Stimulated activated CD8-positive, alpha-beta memory T cell treated with anti-CD3 and anti-CD28 coated beads, Interleukin-12 subunit alpha, Interleukin-12 subunit beta, amount 100 ng/mL, for 1 hour (primary cell): ENCODE measurements at regions not wholly inside any gene's neighbourhood (a gene's known extent, or its start where the extent isn't known, plus 50 kb on each side); places are given as distances from the start of the nearest gene placed in this dataset.
"Not testable (repeated sequence)": the region's sequence is repeated elsewhere in the genome, so short reads cannot be mapped to it uniquely, and the experiment has no call there.

ENCODE experiments used
- DNase-seq: peaks from one replicate; pipeline ENCODE4 v3.0.0-alpha.2; 2020; ENCODE audit warnings: low read depth

DNA sequence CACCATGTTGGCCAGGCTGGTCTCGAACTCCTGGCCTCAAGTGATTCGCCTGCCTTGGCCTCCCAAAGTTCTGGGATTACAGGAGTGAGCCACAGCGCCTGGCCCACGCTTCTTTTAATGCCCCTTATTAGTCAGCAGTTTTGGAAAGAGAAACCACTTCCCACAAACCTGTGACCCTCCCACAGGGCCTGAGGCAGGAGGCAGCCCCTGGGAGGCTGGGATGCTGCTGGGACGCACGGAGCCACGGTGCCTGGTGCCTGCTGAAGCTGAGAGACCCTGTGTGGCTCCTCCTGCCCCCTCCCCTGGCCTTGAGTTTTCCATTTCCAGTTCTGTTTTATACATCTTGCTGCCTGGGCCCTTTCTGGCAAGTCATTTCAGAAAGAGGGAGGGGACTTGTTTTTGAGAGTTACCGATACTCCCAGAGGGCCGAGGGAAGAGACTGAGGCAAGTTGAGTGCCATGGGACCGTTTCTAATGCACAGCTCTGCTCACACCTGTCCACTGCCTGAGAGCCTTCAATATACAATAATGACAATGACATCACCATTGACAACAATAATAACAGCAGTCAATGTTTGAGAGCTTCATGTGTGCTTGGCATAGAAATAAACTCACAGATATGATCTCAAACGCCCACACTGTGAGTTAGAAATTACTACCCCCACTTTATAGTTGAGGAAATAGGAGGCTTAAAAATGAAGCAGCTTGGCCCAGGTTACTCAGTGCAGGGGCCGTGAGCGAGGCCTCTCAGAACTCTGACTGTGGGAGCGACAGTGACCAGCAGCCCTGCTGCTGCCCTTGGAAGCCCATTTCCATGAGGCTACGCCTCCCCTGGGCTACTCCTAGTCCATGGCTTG lies 78.1 kb upstream of the YWHAQ start:
- DNase-seq = no peak

DNA sequence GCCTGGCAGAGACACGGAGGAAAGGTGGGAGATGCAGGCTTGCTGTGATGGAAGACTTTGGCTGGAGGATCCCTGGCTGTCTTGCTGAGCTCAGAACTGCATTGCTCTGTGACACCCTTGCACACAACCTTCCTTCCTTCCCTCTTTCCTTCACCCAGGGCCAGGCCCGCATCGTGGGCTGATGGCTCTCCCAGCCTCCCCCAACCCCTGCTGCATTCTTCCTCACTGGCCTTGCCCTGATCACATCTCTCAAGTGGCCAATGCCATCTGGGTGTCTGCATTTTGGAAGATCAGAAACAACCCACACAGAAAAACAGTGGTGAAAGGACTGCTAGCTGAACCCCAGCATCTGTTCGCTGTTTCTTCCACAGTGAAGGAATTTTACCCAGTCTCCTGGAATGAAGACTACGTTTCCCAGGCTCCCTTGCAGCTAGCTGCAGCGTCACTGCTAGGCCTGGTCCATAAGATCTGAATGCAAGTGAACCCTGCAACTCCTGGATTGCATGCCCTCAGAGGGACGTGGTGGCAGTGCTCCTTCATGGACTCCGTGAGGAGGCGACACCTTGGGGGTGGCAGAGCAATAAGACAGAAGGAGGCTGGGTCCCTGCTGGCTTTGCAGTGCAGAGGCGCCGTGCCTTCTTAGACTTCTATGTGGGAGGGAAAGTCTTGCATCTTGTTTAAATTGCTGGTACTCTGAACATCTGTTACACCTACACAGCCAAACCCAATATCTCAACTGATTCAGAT lies 78.9 kb upstream of the YWHAQ start:
- DNase-seq = no peak

DNA sequence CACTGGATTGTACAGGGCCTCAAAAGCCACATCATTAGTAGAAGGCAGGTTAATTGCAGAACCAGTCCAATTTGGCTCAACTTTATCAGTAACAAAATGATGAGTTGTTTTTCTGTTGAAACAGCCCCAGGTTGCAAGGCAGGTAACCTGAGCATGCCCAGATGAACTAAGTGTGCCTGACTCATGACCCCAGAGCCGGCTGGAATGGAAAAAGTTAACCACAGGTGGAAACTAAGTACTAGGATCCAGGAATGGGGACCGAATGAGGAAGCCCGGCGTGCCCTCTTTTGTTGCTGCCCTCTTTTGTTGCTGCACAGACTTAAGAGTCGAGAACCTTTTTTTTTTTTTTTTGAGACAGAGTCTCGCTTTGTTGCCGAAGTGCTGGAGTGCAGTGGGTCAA lies 79.5 kb upstream of the YWHAQ start:
- DNase-seq = no peak

DNA sequence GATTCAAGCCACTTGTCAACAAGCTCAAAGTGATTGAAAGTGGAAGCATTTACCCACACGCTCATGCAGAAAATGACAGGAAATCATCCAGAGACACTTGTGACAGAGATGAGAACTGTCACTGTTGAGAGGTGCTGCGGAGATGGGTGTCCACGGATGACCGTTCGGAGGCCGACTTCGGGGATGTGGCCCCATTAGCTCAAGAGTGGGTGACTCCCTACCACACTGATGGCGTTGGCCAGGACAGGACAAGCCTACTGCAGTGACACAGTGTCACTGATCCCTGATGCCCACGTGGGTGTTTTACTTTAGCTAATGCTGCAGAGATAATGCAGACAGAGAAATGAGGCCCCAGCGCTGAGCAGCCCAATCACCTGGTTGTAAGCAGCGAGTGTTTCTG lies 81.5 kb upstream of the YWHAQ start:
- no peak for DNase-seq

DNA sequence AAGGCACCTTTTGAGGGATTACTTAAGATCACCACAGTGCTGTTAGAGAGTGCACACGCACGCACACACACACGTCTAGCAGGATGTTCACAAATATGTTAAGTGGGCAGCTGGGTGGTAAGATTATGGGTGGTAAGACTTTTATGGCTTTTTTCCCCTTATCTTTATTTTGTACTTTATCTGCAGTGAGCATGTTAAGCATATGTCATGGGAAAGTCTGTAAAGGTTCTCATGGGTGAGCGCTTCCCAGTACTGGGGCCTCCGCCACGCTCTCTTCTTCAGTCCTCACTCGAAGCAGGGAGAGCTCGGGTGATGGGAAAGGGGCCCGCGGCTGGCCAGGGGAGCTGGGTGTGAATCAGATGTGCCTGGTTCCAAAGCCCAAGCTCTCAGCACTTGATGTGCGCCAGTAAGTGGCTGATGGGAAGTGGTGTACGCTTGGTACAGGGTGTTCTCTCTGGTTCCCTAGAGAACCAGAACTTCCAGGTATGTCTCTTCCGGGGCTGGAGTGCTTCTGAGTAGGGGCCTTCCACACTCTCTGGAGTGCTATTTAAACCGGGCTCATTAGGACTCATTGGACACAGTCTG lies 83.9 kb upstream of the YWHAQ start:
- no peak for DNase-seq

DNA sequence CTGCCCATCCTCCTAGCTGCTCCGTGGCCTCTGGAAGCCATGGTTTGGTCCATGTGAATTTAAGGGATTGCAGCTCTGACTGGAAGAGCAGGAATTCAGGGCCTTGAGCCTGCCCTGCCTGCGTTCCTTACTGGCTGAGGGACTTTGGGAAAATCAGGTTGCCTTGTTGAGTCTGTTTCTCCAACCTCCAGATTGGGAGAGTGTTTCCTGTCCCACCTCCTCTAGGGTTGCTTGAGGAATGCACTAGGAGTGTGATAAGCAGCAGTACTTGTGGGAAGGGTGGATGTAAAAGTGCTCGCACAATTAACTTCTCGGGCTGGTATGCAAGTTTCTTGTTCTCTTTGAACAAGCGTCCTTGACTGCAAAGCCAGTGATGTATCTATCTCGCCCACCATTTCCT lies 84.4 kb upstream of the YWHAQ start:
- no peak for DNase-seq

DNA sequence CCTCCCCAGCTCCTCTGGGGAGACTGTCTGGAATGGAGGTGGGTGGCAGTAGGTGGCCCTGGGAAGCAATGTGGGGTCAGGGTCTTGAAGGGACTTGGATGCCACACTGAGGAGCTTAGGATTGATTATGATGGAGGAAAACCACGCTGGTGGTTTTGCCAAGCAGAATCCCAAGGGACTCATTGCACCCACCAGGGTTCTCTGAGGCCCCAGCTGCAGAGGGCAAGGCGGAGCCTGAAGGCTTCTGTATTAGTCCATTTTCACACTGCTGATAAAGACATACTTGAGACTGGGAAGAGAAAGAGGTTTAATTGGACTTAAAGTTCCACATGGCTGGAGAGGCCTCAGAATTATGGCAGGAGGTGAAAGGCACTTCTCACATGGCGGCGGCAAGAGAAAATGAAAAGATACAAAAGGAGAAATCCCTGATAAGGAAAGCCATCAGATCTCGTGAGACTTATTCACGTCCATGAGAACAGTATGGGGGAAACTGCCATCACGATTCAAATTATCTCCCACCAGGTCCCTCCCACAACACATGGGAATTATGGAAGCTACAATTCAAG lies 87.2 kb upstream of the YWHAQ start:
- no peak for DNase-seq

DNA sequence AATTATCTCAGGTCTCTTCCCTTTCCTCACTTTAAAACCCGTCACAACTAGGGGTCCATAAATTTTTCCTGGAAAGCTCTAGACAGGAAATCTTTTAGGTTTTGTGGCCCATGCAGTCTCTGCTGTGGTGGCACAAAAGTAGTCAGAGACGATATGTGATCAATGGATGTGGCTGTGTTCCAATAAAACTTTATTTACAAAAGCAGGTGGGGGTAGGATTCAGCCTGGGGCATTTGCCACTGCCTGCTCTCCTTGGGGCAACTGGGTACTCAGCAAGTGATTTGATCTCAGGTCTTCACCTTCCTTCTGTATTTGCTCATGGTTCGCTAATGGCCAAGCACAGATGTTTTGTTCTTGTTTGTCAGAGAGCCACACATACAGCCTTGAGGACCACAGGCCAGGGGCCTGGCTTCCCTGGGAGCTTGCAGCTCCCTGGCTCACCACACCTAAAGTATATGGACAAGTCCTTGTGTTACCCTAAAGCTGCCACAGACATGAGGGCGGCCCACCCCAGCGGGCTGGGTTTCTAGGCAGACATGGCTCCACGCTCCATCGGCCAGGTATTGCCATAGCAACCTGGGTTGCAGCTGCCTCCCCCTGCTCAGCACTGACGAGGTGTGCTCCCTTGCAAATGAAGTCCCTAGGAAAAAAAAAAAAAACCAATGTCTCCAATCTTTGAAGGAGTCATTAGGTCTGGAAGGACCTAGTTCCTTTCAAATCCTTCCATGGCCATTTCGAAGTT lies 89.7 kb upstream of the YWHAQ start:
- DNase-seq = no peak

DNA sequence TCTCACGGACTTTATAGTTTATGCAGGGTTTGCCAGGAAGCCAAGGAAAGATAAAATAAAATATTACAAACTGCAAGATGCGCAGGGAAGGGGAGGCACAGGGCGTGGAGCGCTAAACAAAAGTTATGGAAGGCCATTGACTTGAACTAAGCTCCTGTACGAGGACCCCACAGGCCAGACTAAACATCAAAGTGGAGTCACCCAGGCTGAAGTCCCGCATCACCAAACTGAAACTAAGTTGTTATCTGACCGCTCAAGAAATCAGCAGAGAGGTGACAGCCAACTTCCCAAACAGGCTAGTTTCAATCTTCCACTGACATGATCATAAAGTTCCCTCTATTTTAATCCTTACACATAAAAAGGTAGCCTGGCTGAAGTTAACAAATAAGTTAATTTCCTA lies 90.5 kb upstream of the YWHAQ start:
- no peak for DNase-seq

DNA sequence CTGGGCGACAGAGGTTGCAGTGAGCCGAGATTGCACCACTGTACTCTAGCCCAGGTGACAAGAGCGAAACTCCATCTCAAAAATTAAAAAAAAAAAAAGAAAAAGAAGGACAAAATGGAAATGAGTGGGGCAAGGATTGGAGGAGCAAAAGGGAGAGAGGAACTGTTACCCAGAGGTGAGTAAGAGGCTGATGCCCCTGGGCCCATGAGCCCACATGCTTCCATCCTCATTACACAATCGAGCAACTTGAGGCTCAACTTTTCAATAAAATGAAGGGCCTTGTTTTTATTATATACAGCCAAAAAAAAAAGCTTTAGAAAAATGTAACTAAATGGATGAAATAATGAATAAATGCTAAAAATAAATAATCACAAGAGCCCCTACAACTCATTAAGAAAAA lies 91.7 kb upstream of the YWHAQ start:
- no peak for DNase-seq

DNA sequence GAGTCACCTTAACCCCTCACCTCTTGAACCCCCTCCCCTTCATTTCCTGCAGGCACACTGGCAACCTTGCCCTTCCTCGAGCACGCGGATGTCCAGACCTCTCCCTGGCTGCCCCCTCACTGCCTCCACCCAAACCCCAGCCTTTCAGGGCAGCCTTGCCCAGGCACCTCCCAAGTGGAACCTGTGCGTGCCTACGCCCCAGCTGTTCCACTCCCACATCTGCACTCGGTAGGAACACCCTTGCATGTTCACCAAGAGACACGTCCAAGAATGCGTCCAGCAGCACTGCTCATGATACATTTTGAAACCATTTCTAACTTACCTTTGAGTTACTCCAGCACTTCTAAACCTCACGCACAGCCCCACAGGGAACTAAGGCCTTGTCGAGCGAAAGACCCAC lies 93.8 kb upstream of the YWHAQ start:
- DNase-seq = no peak

DNA sequence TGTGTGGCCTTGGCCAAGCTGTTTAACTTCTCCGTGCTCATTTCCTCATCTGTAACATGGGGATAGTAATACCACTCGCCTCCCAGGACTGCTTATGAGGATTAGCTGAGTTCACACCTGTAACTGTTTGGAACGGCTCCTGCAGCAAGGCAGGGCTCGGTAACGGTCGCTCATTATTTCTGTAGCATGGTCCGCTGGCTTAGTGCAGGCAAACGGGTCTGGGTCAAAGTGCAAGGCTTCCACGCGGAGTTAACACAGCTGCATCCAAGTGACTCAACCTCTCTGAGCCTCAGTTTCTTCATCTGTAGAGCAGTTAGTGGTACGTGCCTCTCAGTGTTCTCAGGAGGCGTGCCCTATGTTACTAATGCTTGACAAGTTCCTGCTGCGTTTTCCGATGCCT lies 94.3 kb upstream of the YWHAQ start:
- no peak for DNase-seq

DNA sequence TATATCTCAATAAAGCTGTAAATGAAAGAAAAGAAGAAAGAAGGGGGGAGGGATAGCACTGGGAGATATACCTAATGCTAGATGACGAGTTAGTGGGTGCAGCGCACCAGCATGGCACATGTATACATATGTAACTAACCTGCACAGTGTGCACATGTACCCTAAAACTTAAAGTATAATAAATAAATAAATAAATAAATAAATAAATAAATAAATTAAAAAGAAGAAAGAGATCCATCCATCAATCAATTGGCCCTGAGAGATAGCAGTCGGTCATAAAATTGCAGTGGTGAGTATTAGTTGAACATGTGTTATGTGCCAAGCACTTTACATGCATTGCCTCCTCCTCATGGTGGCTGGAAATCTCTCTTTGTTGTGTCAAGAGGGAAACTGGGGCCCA lies 95.2 kb upstream of the YWHAQ start:
- DNase-seq = not testable (repeated sequence)

DNA sequence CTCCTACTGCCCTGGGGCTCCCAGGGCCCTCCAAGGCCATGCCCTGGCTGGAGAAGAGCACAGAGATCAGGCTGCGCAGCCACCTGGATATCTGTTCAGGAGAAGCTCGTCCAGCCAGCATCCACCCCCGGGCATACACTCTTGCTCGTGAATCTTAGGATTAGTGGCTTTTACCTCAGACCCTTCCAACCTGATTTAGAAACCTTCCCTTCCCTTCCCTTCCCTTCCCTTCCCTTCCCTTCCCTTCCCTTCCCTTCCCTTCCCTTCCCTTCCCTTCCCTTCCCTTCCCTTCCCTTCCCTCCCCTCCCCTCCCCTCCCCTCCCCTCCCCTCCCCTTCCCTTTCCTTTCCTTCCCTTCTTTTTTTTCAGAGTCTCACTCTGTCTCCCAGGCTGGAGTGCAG lies 99.7 kb upstream of the YWHAQ start:
- DNase-seq = not testable (repeated sequence)

DNA sequence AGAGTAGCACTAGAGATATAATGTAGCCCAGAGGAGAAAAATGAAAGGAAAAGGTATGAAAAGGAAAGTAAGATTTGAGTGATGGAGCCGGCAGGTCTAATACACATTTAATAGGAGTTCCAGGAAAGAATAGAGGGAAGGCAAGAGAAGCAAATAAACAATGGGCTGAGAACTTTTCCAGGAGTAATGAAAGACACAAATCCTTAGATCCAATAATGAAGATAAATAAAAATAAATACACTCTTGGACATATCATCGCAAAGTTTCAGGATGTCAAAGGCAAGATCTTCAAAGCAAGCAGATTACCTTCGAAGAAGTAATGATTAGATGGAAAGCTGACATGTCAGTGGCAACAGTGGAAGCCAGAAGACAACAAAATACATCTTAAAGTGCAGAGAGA lies 102.0 kb upstream of the YWHAQ start:
- DNase-seq = no peak

DNA sequence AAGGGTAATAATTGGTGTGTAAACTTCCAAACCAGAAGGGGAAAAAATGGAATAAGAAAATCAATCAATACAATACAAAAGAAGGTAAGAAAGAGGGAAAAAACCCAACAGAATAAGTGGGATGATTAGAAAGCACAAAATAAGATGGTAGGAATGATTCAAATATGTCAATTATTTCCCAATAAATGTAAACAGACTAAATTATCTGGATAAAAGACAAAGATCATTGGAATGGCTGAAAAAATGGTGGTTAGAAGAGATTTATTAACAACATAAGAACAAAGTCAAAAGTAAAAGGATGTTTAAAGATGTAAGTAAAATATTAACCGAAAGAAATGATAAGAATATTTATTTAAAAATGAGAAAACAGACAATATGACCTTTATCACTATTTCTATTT lies 103.5 kb upstream of the YWHAQ start:
- no peak for DNase-seq

DNA sequence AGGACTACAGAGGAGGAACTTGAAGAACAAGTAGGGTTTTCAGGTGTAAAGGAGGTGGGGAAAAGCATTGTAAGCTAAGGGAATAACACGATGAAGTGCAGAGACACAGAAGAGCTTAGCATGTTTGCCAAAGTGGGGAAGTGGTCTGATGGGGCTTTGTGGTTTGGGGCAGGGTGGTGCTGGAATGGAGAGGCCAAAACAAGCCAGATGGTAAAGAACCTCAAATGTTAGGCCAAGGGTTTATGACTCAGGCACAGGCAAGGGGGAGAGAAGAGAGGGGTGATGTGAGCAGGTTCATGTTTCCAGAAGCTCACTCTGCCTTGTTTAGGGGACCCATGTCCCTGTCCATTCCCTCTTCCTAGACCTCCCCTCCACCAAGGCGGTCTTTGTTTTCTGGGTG lies 104.5 kb upstream of the YWHAQ start:
- DNase-seq = no peak

DNA sequence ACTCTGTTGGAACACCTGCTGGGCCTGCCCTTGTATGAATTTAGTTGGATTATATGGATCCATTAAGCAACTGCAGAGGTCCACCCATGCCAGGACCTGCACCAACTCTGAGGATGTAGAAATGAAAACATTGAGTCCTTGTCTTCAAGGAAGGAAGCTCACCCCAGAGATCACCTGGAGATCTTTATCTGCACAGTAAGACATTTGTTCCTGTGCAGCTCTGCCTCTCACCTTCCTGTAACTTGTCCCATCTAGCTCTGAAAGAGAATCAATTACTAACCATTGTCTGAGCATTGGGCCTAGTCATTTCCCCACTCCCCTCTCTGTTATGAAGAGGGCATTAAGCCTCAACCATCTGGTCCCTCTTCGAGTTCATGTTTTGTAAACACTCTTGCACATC lies 105.2 kb upstream of the YWHAQ start:
- no peak for DNase-seq

DNA sequence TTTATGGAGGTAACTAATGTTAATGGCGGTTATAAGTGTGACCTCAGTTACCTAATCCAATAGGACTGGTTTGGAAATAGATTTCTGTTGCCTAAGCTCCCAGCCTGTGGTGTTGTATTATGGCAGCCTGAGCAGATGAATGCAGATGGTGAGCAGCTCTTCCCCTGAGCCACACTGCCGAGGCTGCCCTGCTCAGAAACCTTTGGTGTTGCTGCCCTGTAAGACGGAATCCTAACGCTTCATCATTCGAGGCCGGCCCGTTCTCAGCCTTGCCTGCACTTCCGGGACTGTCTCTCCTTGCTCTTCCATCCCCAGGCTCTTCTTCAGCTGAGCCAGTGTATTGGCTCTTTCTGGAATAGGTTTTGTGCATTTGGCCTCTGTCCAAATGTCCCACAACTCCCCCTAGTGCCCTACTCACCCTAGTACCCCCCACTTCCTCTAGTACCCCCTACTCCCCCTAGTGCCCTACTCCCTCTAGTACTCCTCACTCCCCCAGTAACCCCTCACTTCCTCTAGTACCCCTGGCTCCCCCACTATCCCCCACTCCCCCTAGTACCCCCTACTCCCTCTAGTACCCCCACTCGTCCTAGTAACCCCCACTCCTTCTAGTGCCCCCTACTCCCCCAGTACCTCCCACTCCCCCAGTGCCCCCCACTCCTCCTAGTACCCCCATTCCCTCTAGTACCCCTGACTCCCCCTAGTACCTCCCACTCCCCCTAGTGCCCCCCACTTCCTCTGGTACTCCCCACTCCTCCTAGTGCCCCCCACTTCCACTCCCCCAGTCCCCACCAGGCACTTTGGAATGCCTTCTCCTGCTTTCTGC lies 106.0 kb upstream of the TAF1B start:
- no peak for DNase-seq

DNA sequence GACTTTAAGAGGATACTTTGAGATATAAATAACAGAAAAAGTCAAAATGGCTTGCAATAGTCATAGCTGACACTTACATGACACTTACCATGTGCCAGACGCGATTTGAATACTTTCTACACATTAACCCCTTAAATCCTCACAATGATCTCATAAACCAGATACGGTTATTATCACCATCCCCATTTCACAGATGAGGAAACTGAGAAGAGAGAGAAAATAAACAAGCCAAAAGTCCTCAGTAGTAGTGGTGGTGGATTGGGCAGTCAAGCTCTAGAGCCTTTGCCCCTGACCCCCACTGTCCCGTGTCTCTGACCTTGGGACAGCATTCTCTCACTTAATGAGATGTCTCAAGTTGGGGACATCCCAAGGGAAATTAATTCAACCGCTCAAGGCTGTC lies 105.2 kb upstream of the TAF1B start:
- DNase-seq = no peak
